IMR-90 (cell line): ENCODE measurements at regions not wholly inside any gene's neighbourhood (a gene's known extent, or its start where the extent isn't known, plus 50 kb on each side); places are given as distances from the start of the nearest gene placed in this dataset.

Source experiments
- ATAC-seq: fragments of 200-7000 bp; cut with Tn5 transposase; 2 replicates; pipeline ENCODE4 v1.9.1; 2020; ENCODE audit warnings: low read depth, mild to moderate bottlenecking, moderate library complexity
- BruUV-seq: library from RNA; stranded (reverse); fragments of 400-500 nt; replicated peaks from 2 replicates; lab custom pipeline; 2021; lab: Mats Ljungman, UMichigan
- CTCF ChIA-PET: fragments of 300-600 bp; formaldehyde crosslinking; extraction: SDS; loops from one replicate; lab custom pipeline; 2021; ENCODE audit warnings: antibody characterized with exemption; lab: Yijun Ruan, JAX
- POLR2A ChIA-PET: fragments of 300-600 bp; sonication (Branson Sonifier 250); formaldehyde crosslinking; loops from one replicate; lab custom pipeline; 2022; ENCODE audit warnings: antibody characterized with exemption; ENCODE audit not compliant: unreplicated experiment; lab: Charles Lee
- DNase-seq: peaks from one replicate; pipeline ENCODE4 v3.0.0; 2013
- H2AFZ ChIP-seq: replicated peaks from 2 replicates; pipeline ENCODE3; 2013; ENCODE audit warnings: low read length, mild to moderate bottlenecking; ENCODE audit not compliant: poor library complexity
- H2AK5ac ChIP-seq: 2 replicates; pipeline ENCODE4 v1.6.1; 2013; ENCODE audit warnings: low read depth, low read length, inconsistent platforms
- H2AK9ac ChIP-seq: replicated peaks from 2 replicates; pipeline ENCODE3; 2013; ENCODE audit warnings: mild to moderate bottlenecking, low read depth, low read length, moderate library complexity; ENCODE audit not compliant: poor library complexity
- H2BK120ac ChIP-seq: 2 replicates; pipeline ENCODE4 v1.6.1; 2013; ENCODE audit warnings: low read depth, low read length, inconsistent platforms
- H2BK15ac ChIP-seq: 3 replicates; pipeline ENCODE4 v1.6.1; 2013; ENCODE audit warnings: low read depth, low read length, inconsistent platforms
- H2BK20ac ChIP-seq: 2 replicates; pipeline ENCODE4 v1.6.1; 2013; ENCODE audit warnings: low read depth, mild to moderate bottlenecking, inconsistent platforms, low read length, moderate library complexity
- H2BK5ac ChIP-seq: 2 replicates; pipeline ENCODE4 v1.6.1; 2013; ENCODE audit warnings: mild to moderate bottlenecking, low read depth, low read length, inconsistent platforms; ENCODE audit not compliant: poor library complexity, severe bottlenecking
- H3K14ac ChIP-seq: replicated peaks from 2 replicates; pipeline ENCODE4 v1.6.1; 2013; ENCODE audit warnings: low read depth, low read length, inconsistent platforms
- H3K18ac ChIP-seq: 2 replicates; pipeline ENCODE4 v1.6.1; 2013; ENCODE audit warnings: low read depth, low read length, control low read depth
- H3K23ac ChIP-seq: 2 replicates; pipeline ENCODE4 v1.6.1; 2013; ENCODE audit warnings: low read depth, low read length, inconsistent platforms
- H3K27ac ChIP-seq: 2 replicates; pipeline ENCODE4 v1.5.1; 2013; ENCODE audit warnings: mild to moderate bottlenecking, control low read depth, low read length; ENCODE audit not compliant: insufficient read depth
- H3K27me3 ChIP-seq: 2 replicates; pipeline ENCODE4 v1.6.1; 2013; ENCODE audit warnings: low read length; ENCODE audit not compliant: control insufficient read depth, insufficient read depth
- H3K36me3 ChIP-seq: 2 replicates; pipeline ENCODE4 v1.6.1; 2013; ENCODE audit warnings: low read length, mixed read lengths; ENCODE audit not compliant: control insufficient read depth, insufficient read depth
- H3K4ac ChIP-seq: 2 replicates; pipeline ENCODE4 v1.6.1; 2013; ENCODE audit warnings: low read depth, low read length, inconsistent platforms
- H3K4me1 ChIP-seq: 2 replicates; pipeline ENCODE4 v1.6.1; 2013; ENCODE audit warnings: low read length, mixed read lengths; ENCODE audit not compliant: control insufficient read depth, insufficient read depth
- H3K4me2 ChIP-seq: 2 replicates; pipeline ENCODE4 v1.6.1; 2013; ENCODE audit warnings: low read depth, mild to moderate bottlenecking, control low read depth, low read length, moderate library complexity
- H3K4me3 ChIP-seq: 2 replicates; pipeline ENCODE4 v1.5.1; 2013; ENCODE audit warnings: low read depth, mild to moderate bottlenecking, control low read depth, low read length, moderate library complexity; ENCODE audit not compliant: insufficient read depth
- H3K56ac ChIP-seq: 2 replicates; pipeline ENCODE4 v1.6.1; 2013; ENCODE audit warnings: low read length, inconsistent platforms; ENCODE audit not compliant: insufficient read depth; ENCODE audit errors: extremely low read depth
- H3K79me1 ChIP-seq, 2 experiments: 2 replicates each; pipeline ENCODE4 v1.6.1; 2013; ENCODE audit warnings: low read length in 2 of 2, inconsistent platforms in 1 of 2, low read depth in 1 of 2
- H3K9ac ChIP-seq: 2 replicates; pipeline ENCODE4 v1.6.1; 2013; ENCODE audit warnings: low read depth, low read length, control low read depth
- H3K9me1 ChIP-seq: 2 replicates; pipeline ENCODE4 v1.6.1; 2013; ENCODE audit warnings: low read length, inconsistent platforms; ENCODE audit not compliant: insufficient read depth
- H3K9me3 ChIP-seq: 2 replicates; pipeline ENCODE4 v1.6.1; 2013; ENCODE audit warnings: low read length; ENCODE audit not compliant: control insufficient read depth, insufficient read depth
- H4K20me1 ChIP-seq: 2 replicates; pipeline ENCODE4 v1.6.1; 2013; ENCODE audit warnings: low read length, inconsistent platforms; ENCODE audit not compliant: insufficient read depth
- H4K5ac ChIP-seq: 2 replicates; pipeline ENCODE4 v1.6.1; 2013; ENCODE audit warnings: mild to moderate bottlenecking, low read depth, low read length, control low read depth
- H4K8ac ChIP-seq, 2 experiments: 2 replicates each; pipeline ENCODE4 v1.6.1; 2013; ENCODE audit warnings: low read depth in 2 of 2, low read length in 2 of 2, control low read depth in 1 of 2, inconsistent platforms in 1 of 2
- H4K91ac ChIP-seq: 2 replicates; pipeline ENCODE4 v1.6.1; 2013; ENCODE audit warnings: low read depth, low read length, inconsistent platforms; ENCODE audit not compliant: insufficient read depth
- MXI1 ChIP-seq: IDR thresholded peaks from 2 replicates; pipeline ENCODE4 v1.6.1; 2012; ENCODE audit warnings: low read depth, mild to moderate bottlenecking, low read length, moderate library complexity, borderline replicate concordance
- POLR2A ChIP-seq: IDR thresholded peaks from 2 replicates; pipeline ENCODE4 v1.6.1; 2012; ENCODE audit warnings: mild to moderate bottlenecking, low read depth, low read length
- WGBS, 2 experiments: methylation state at CpG; one replicate each; pipeline versions ENCODE4 v1.1.5 to v1.1.7; 2013; ENCODE audit warnings: missing lambda C conversion rate in 2 of 2; ENCODE audit not compliant: insufficient read length in 1 of 2; ENCODE audit errors: extremely low coverage in 2 of 2; 5-methylcytosine and 5-hydroxymethylcytosine counted together
- dilution Hi-C: fragments of 300-500 bp; cut with HindIII; formaldehyde crosslinking; loops from one replicate; pipeline ENCODE4 v1.14.3; 2018; ENCODE audit warnings: low sequenced_read_pairs; ENCODE audit not compliant: unreplicated experiment
- in situ Hi-C: fragments of 300-500 bp; cut with MboI; formaldehyde crosslinking; loops from 3 replicates; pipeline ENCODE4 v1.14.3; 2019; ENCODE audit warnings: low sequenced_read_pairs, inconsistent platforms, mixed read lengths
- intact Hi-C: fragments of 100-400 bp; cut with micrococcal nuclease; formaldehyde crosslinking; loops from 2 replicates; pipeline ENCODE4 v1.10.0; 2022

DNA sequence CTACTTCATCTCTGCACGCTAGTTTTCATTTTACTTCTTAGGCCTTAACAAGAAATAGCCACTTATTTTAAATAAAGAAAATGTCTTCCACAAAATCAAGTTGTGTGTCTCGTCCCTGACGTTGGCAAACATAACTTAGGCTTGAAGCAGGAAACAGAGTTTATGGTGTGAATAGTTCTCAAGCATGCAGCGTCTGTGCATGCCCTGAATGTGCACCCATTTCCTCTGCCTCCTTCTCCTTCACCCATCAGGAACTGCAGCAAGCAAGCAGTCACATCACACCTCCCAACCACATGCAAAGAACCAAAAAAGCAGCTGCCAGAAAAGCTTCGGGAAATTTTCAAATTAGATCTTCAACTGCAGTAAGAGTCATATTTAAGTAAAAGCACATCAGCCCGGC lies 424.0 kb upstream of the IRX4 start:
- in situ Hi-C loops = no loop called here
- CTCF ChIA-PET = no interaction called here
- intact Hi-C loops = no loop called here

More for the DNA sequence above, 424.0 kb upstream of the IRX4 start:
- Histone ChIP-seq H3K14ac (no peak overlapping the region), H3K4me3 (no peak overlapping the region), H3K4me2 (no peak overlapping the region), H2BK20ac (no peak overlapping the region), H3K27me3 (no peaks in the 10 kb centered on the region), H3K79me1 (no peaks in the 10 kb centered on the region), H3K36me3 (no peaks in the 10 kb centered on the region), H4K8ac (no peak overlapping the region), H2AFZ (no peak overlapping the region), H2BK15ac (no peak overlapping the region), H3K9me1 (no peaks in the 10 kb centered on the region), H3K4me1 (no peaks in the 10 kb centered on the region), H4K5ac (no peak overlapping the region), H3K18ac (no peak overlapping the region), H3K4ac (no peak overlapping the region), H4K20me1 (no peaks in the 10 kb centered on the region), H2AK5ac (no peak overlapping the region), H3K27ac (no peak overlapping the region), H3K9me3 (peaks cover 30% of the 10 kb centered on the region), H2BK5ac (no peak overlapping the region), H3K23ac (no peak overlapping the region), H2BK120ac (no peak overlapping the region), H3K9ac (no peak overlapping the region), H3K56ac (no peak overlapping the region), H2AK9ac (no peak overlapping the region), H4K91ac (no peak overlapping the region)
- no CpG with 5 or more reads among the region's 6 CpGs for WGBS, 2 experiments
- no peak for DNase-seq
- POLR2A ChIA-PET = no interaction called here
- BruUV-seq = no TSS peak
- TF ChIP-seq POLR2A (no peak), MXI1 (no peak)
- dilution Hi-C loops = no loop called here
- ATAC-seq = no peak
